PFSK-1 (cell line): ENCODE measurements at regions not wholly inside any gene's neighbourhood (a gene's known extent, or its start where the extent isn't known, plus 50 kb on each side); places are given as distances from the start of the nearest gene placed in this dataset.

ENCODE experiments used
- FOXP2 ChIP-seq: optimal IDR thresholded peaks from 2 replicates; pipeline ENCODE3; 2011; ENCODE audit warnings: borderline replicate concordance, control low read depth, inconsistent platforms; ENCODE audit not compliant: insufficient read depth; ENCODE audit errors: extremely low read length, extremely low read depth
- POLR2AphosphoS5 ChIP-seq: IDR thresholded peaks from 2 replicates; pipeline ENCODE4 v1.6.1; 2012; ENCODE audit warnings: low read depth, mild to moderate bottlenecking, control low read depth, low read length, moderate library complexity
- REST ChIP-seq, 2 experiments: IDR thresholded peaks; 2 replicates each; pipeline versions ENCODE4 v1.6.1 to v1.8.0; 2011 to 2012; ENCODE audit warnings: low read depth in 2 of 2, low read length in 2 of 2, control low read depth in 1 of 2, inconsistent platforms in 1 of 2, mild to moderate bottlenecking in 1 of 2, moderate library complexity in 1 of 2; ENCODE audit not compliant: insufficient read depth in 1 of 2
- SIN3A ChIP-seq: IDR thresholded peaks from 2 replicates; pipeline ENCODE4 v1.6.1; 2012; ENCODE audit warnings: mild to moderate bottlenecking, low read length, moderate library complexity, borderline replicate concordance; ENCODE audit not compliant: insufficient read depth
- TAF1 ChIP-seq: IDR thresholded peaks from 2 replicates; pipeline ENCODE4 v1.6.1; 2012; ENCODE audit warnings: low read length, control low read depth, borderline replicate concordance; ENCODE audit not compliant: insufficient read depth

GRCh38 chr12:59147791-59148190 lies 227.5 kb upstream of the LRIG3 start:
- TF ChIP-seq POLR2AphosphoS5 (no peak), FOXP2 (no peak), TAF1 (no peak)

- TF ChIP-seq SIN3A (no peak), POLR2AphosphoS5 (no peak), REST (IDR thresholded peaks at IDR 0.05; ENCODE audit: insufficient read depth in 1 of 2, low read depth in 2 of 2, low read length in 2 of 2) (no peak), FOXP2 (no peak), TAF1 (no peak)
Observed at GRCh38 chr12:59142183-59142790, 222.0 kb upstream of the LRIG3 start.

- TF ChIP-seq FOXP2 (no peak), REST (IDR thresholded peaks at IDR 0.05; ENCODE audit: insufficient read depth in 1 of 2, low read depth in 2 of 2, low read length in 2 of 2) (no peak), TAF1 (no peak), POLR2AphosphoS5 (no peak)
Observed at GRCh38 chr12:59134750-59135149, 214.4 kb upstream of the LRIG3 start.

- TF ChIP-seq REST (IDR thresholded peaks at IDR 0.05; ENCODE audit: insufficient read depth in 1 of 2, low read depth in 2 of 2, low read length in 2 of 2) = no peak
Observed at GRCh38 chr12:59131462-59131861, 211.2 kb upstream of the LRIG3 start.

GRCh38 chr12:59122784-59123183 lies 202.5 kb upstream of the LRIG3 start:
- TF ChIP-seq FOXP2 = no peak
- no peak for TF ChIP-seq POLR2AphosphoS5
- no peak for TF ChIP-seq TAF1
- TF ChIP-seq SIN3A = no peak
- TF ChIP-seq REST (IDR thresholded peaks at IDR 0.05; ENCODE audit: insufficient read depth in 1 of 2, low read depth in 2 of 2, low read length in 2 of 2) = no peak
